ENCODE measurements at regions not wholly inside any gene's neighbourhood (a gene's known extent, or its start where the extent isn't known, plus 50 kb on each side); places are given as distances from the start of the nearest gene placed in this dataset.

DNA sequence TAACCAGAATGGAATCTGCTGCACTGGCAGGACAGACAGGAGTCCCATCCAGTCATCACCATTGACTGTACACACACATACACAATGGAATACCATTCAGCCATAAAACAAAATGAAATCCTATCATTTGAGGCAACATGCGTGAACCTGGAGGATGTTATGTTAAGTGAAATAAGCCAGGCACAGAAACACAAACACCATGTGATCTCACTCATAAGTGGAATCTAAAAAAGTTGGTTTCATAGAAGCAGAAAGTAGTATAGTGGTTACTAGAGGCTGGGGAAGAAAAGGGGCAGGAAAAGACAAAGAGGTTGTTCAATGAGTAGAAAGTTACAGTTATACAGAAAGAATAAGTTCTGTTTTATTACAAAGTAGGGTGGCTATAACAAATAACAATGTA, 884.0 kb upstream of the ACO1 start:
- no peak overlapping the region for H3K9ac ChIP-seq (ENCODE audit: low read length)
- TF ChIP-seq CTCF (IDR thresholded peaks at IDR 0.05; ENCODE audit: low read depth, low read length) (no peak), EZH2phosphoT487 (IDR thresholded peaks at IDR 0.05; ENCODE audit: low read depth) (no peak)

DNA sequence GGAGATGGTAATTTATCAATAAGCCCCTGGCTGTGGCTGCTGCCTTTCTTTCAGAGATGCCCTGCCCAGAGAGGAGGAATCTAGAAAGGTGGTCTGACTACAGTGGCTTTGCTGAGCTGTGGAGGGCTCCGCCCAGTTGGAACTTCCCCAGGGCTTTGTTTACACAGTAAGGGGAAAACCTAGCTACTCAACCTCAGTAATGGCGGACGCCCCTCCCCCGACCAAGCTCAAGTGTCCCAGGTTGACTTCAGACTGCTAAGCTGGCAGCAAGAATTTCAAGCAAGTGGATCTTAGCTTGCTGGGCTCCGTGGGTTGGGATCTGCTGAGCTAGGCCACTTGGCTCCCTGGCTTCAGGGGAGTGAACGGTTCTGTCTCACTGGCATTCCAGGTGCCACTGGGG, 865.4 kb upstream of the ACO1 start:
- Histone ChIP-seq H3K27ac (ENCODE audit: low read length) (peak overlapping the region; percentile 95), H3K4me3 (ENCODE audit: low read length) (peak overlapping the region; percentile 22), H3K4me1 (ENCODE audit: low read length) (peaks cover 32% of the 10 kb centered on the region), H3K79me2 (ENCODE audit: low read length) (no peaks in the 10 kb centered on the region), H3K36me3 (replicated peaks; ENCODE audit: low read depth, low read length) (peaks cover 11% of the 10 kb centered on the region), H2AFZ (ENCODE audit: low read depth, low read length) (peak overlapping the region; percentile 24), H4K20me1 (ENCODE audit: insufficient read depth, low read length) (no peaks in the 10 kb centered on the region), H3K4me2 (ENCODE audit: low read length) (peak overlapping the region; percentile 29), H3K27me3 (ENCODE audit: low read depth, low read length) (no peaks in the 10 kb centered on the region), H3K9ac (ENCODE audit: low read length) (peak overlapping the region; percentile 44; the same call in 1 of the 2 replicates), H3K9me3 (ENCODE audit: insufficient read depth, low read length) (peaks cover 13% of the 10 kb centered on the region; the same call in 1 of the 2 replicates)
- no peak for TF ChIP-seq CTCF (IDR thresholded peaks at IDR 0.05; ENCODE audit: low read depth, low read length)
- no peak for TF ChIP-seq EZH2phosphoT487 (IDR thresholded peaks at IDR 0.05; ENCODE audit: low read depth)

More for the DNA sequence above, 884.0 kb upstream of the ACO1 start:
- no peaks in the 10 kb centered on the region for H4K20me1 ChIP-seq (ENCODE audit: insufficient read depth, low read length)
- H3K9me3 ChIP-seq (ENCODE audit: insufficient read depth, low read length): no peaks in the 10 kb centered on the region; the same call in 1 of the 2 replicates
- H3K36me3 ChIP-seq (replicated peaks; ENCODE audit: low read depth, low read length): no peaks in the 10 kb centered on the region
- H3K27me3 ChIP-seq (ENCODE audit: low read depth, low read length): no peaks in the 10 kb centered on the region
- no peak overlapping the region for H2AFZ ChIP-seq (ENCODE audit: low read depth, low read length)
- H3K4me2 ChIP-seq (ENCODE audit: low read length): no peak overlapping the region
- no peak overlapping the region for H3K27ac ChIP-seq (ENCODE audit: low read length)
- H3K4me1 ChIP-seq (ENCODE audit: low read length): no peaks in the 10 kb centered on the region
- H3K79me2 ChIP-seq (ENCODE audit: low read length): no peaks in the 10 kb centered on the region
- H3K4me3 ChIP-seq (ENCODE audit: low read length): no peak overlapping the region

GRCh38 chr9:31519424-31519823, 865.0 kb upstream of the ACO1 start:
- Histone ChIP-seq H3K27ac (ENCODE audit: low read length) (peak overlapping the region; percentile 95), H3K36me3 (replicated peaks; ENCODE audit: low read depth, low read length) (peaks cover 11% of the 10 kb centered on the region), H3K27me3 (ENCODE audit: low read depth, low read length) (no peaks in the 10 kb centered on the region), H3K9me3 (ENCODE audit: insufficient read depth, low read length) (peaks cover 13% of the 10 kb centered on the region; the same call in 1 of the 2 replicates), H3K4me3 (ENCODE audit: low read length) (peak overlapping the region; percentile 22), H4K20me1 (ENCODE audit: insufficient read depth, low read length) (no peaks in the 10 kb centered on the region), H3K4me1 (ENCODE audit: low read length) (peaks cover 32% of the 10 kb centered on the region), H3K4me2 (ENCODE audit: low read length) (peak overlapping the region; percentile 29), H3K79me2 (ENCODE audit: low read length) (no peaks in the 10 kb centered on the region), H3K9ac (ENCODE audit: low read length) (peak overlapping the region; percentile 56; the same call in 1 of the 2 replicates), H2AFZ (ENCODE audit: low read depth, low read length) (peak overlapping the region; percentile 24)
- TF ChIP-seq CTCF (IDR thresholded peaks at IDR 0.05; ENCODE audit: low read depth, low read length) (no peak), EZH2phosphoT487 (IDR thresholded peaks at IDR 0.05; ENCODE audit: low read depth) (no peak)

GRCh38 chr9:31519826-31520225, 864.6 kb upstream of the ACO1 start:
- H3K4me3 ChIP-seq (ENCODE audit: low read length): peak overlapping the region; percentile 22; the same call in 1 of the 2 replicates
- H2AFZ ChIP-seq (ENCODE audit: low read depth, low read length): peak overlapping the region; percentile 58
- peaks cover 13% of the 10 kb centered on the region; the same call in 1 of the 2 replicates for H3K9me3 ChIP-seq (ENCODE audit: insufficient read depth, low read length)
- peaks cover 11% of the 10 kb centered on the region for H3K36me3 ChIP-seq (replicated peaks; ENCODE audit: low read depth, low read length)
- H3K4me1 ChIP-seq (ENCODE audit: low read length): peaks cover 32% of the 10 kb centered on the region
- no peak for TF ChIP-seq EZH2phosphoT487 (IDR thresholded peaks at IDR 0.05; ENCODE audit: low read depth)
- TF ChIP-seq CTCF (IDR thresholded peaks at IDR 0.05; ENCODE audit: low read depth, low read length): no peak
- H3K27ac ChIP-seq (ENCODE audit: low read length): peak overlapping the region; percentile 95
- peak overlapping the region; percentile 62 for H3K4me2 ChIP-seq (ENCODE audit: low read length)
- no peaks in the 10 kb centered on the region for H3K27me3 ChIP-seq (ENCODE audit: low read depth, low read length)
- no peaks in the 10 kb centered on the region for H4K20me1 ChIP-seq (ENCODE audit: insufficient read depth, low read length)
- no peaks in the 10 kb centered on the region for H3K79me2 ChIP-seq (ENCODE audit: low read length)
- H3K9ac ChIP-seq (ENCODE audit: low read length): peak overlapping the region; percentile 56; the same call in 1 of the 2 replicates
